PFSK-1 (cell line): ENCODE measurements at regions not wholly inside any gene's neighbourhood (a gene's known extent, or its start where the extent isn't known, plus 50 kb on each side); places are given as distances from the start of the nearest gene placed in this dataset.

ENCODE experiments used
- POLR2AphosphoS5 ChIP-seq: IDR thresholded peaks from 2 replicates; pipeline ENCODE4 v1.6.1; 2012; ENCODE audit warnings: low read depth, mild to moderate bottlenecking, control low read depth, low read length, moderate library complexity
- REST ChIP-seq, 2 experiments: IDR thresholded peaks; 2 replicates each; pipeline versions ENCODE4 v1.6.1 to v1.8.0; 2011 to 2012; ENCODE audit warnings: low read depth in 2 of 2, low read length in 2 of 2, control low read depth in 1 of 2, inconsistent platforms in 1 of 2, mild to moderate bottlenecking in 1 of 2, moderate library complexity in 1 of 2; ENCODE audit not compliant: insufficient read depth in 1 of 2
- SIN3A ChIP-seq: IDR thresholded peaks from 2 replicates; pipeline ENCODE4 v1.6.1; 2012; ENCODE audit warnings: mild to moderate bottlenecking, low read length, moderate library complexity, borderline replicate concordance; ENCODE audit not compliant: insufficient read depth
- TAF1 ChIP-seq: IDR thresholded peaks from 2 replicates; pipeline ENCODE4 v1.6.1; 2012; ENCODE audit warnings: low read length, control low read depth, borderline replicate concordance; ENCODE audit not compliant: insufficient read depth

GRCh38 chr7:22601003-22601402 lies 101.0 kb upstream of the STEAP1B start:
- TF ChIP-seq POLR2AphosphoS5 (no peak), TAF1 (no peak), SIN3A (no peak), REST (IDR thresholded peaks at IDR 0.05; ENCODE audit: insufficient read depth in 1 of 2, low read depth in 2 of 2, low read length in 2 of 2) (no peak)
